GM18517 (cell line): ENCODE measurements at regions not wholly inside any gene's neighbourhood (a gene's known extent, or its start where the extent isn't known, plus 50 kb on each side); places are given as distances from the start of the nearest gene placed in this dataset.

Experiments used
- ATAC-seq: cut with Tn5 transposase; IDR thresholded peaks from one replicate; pipeline ENCODE4 v1.9.1; 2021; ENCODE audit warnings: mild to moderate bottlenecking, moderate library complexity; ENCODE audit not compliant: unreplicated experiment

GRCh38 chr2:226407135-226407534 lies 392.5 kb downstream of the IRS1 start:
- ATAC-seq, result no peak

GRCh38 chr2:226405465-226405864 lies 394.2 kb downstream of the IRS1 start:
- ATAC-seq, result no peak

GRCh38 chr2:226403369-226403768 lies 396.3 kb downstream of the IRS1 start:
- no peak for ATAC-seq

GRCh38 chr2:226399006-226399405 lies 400.6 kb downstream of the IRS1 start:
- no peak for ATAC-seq

- ATAC-seq, result no peak
Measured at GRCh38 chr2:226398580-226398979, 401.0 kb downstream of the IRS1 start.

GRCh38 chr2:226396541-226396940 lies 403.1 kb downstream of the IRS1 start:
- ATAC-seq, result no peak

GRCh38 chr2:226387499-226387942 lies 412.1 kb downstream of the IRS1 start:
- no peak for ATAC-seq

- ATAC-seq, result no peak
Measured at GRCh38 chr2:226383461-226383860, 416.2 kb downstream of the IRS1 start.

- ATAC-seq, result no peak
Measured at GRCh38 chr2:226380679-226381078, 418.9 kb downstream of the IRS1 start.

- ATAC-seq, result no peak
Measured at GRCh38 chr2:226378753-226379705, 420.6 kb downstream of the IRS1 start.

- no peak for ATAC-seq
Measured at GRCh38 chr2:226376516-226377180, 423.0 kb downstream of the IRS1 start.

GRCh38 chr2:226366920-226367319 lies 432.7 kb downstream of the IRS1 start:
- no peak for ATAC-seq

GRCh38 chr2:226364217-226364616 lies 435.4 kb downstream of the IRS1 start:
- ATAC-seq, result no peak

- ATAC-seq, result no peak
Measured at GRCh38 chr2:226362980-226363379, 436.6 kb downstream of the IRS1 start.

- ATAC-seq, result no peak
Measured at GRCh38 chr2:226360658-226361057, 439.0 kb downstream of the IRS1 start.

- ATAC-seq, result no peak
Measured at GRCh38 chr2:226358688-226359087, 440.9 kb downstream of the IRS1 start.

GRCh38 chr2:226357816-226358215 lies 441.8 kb downstream of the IRS1 start:
- ATAC-seq, result no peak

- no peak for ATAC-seq
Measured at GRCh38 chr2:226355600-226355999, 444.0 kb downstream of the IRS1 start.

- no peak for ATAC-seq
Measured at GRCh38 chr2:226354434-226354833, 445.2 kb downstream of the IRS1 start.

- ATAC-seq, result no peak
Measured at GRCh38 chr2:226352941-226353560, 446.6 kb downstream of the IRS1 start.

GRCh38 chr2:226351711-226352110 lies 447.9 kb downstream of the IRS1 start:
- no peak for ATAC-seq

GRCh38 chr2:226339616-226340015 lies 460.0 kb downstream of the IRS1 start:
- ATAC-seq, result no peak
